ENCODE measurements at regions not wholly inside any gene's neighbourhood (a gene's known extent, or its start where the extent isn't known, plus 50 kb on each side); places are given as distances from the start of the nearest gene placed in this dataset.
"Not testable (repeated sequence)": the region's sequence is repeated elsewhere in the genome, so short reads cannot be mapped to it uniquely, and the experiment has no call there.

DNA sequence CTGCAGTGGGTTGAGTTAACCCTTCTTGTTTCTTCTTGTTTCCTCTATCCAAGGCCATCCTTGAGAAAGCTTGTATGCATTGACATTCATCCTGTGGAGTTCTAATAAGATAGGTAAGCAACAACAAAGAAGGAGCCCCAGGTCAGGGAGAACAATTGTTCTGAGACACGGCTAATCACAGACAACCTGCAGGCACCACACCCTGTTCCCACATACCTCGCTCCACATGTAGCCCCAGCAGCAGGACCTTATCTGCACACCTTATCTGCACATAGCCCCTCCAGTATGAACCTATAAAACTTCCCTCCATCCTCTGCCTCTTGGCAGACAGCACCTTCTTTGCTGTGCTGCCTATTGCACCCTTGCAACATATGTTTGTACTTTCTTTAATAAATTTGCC lies 129.1 kb downstream of the MSL3 start:
- no peak overlapping the region for H3K4me3 ChIP-seq (ENCODE audit: low read depth, low read length)
- TF ChIP-seq, protein P1, sequence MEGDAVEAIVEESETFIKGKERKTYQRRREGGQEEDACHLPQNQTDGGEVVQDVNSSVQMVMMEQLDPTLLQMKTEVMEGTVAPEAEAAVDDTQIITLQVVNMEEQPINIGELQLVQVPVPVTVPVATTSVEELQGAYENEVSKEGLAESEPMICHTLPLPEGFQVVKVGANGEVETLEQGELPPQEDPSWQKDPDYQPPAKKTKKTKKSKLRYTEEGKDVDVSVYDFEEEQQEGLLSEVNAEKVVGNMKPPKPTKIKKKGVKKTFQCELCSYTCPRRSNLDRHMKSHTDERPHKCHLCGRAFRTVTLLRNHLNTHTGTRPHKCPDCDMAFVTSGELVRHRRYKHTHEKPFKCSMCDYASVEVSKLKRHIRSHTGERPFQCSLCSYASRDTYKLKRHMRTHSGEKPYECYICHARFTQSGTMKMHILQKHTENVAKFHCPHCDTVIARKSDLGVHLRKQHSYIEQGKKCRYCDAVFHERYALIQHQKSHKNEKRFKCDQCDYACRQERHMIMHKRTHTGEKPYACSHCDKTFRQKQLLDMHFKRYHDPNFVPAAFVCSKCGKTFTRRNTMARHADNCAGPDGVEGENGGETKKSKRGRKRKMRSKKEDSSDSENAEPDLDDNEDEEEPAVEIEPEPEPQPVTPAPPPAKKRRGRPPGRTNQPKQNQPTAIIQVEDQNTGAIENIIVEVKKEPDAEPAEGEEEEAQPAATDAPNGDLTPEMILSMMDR (IDR thresholded peaks at IDR 0.05; ENCODE audit: borderline replicate concordance, insufficient read depth, low read depth, low read length), result no peak

DNA sequence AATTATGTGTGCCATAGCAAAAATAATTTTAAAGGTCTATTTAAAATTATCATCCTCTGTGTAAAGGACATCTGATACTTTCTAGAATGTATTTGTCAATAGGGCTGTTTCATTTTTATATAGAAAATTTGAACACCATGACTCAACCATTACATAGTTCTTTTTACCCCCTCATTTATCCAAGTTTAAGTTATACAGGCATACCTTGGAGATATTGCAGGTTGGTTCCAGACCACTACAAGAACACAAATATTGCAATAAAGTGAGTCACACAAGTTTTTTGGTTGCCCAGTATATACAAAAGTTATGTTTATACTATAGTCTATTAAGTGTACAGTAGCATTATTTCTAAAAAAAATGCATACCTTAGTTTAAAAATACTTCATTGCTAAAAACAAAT lies 130.4 kb downstream of the MSL3 start:
- TF ChIP-seq, protein P1 (IDR thresholded peaks at IDR 0.05; ENCODE audit: borderline replicate concordance, insufficient read depth, low read depth, low read length), result no peak
- no peak overlapping the region for H3K4me3 ChIP-seq (ENCODE audit: low read depth, low read length)

DNA sequence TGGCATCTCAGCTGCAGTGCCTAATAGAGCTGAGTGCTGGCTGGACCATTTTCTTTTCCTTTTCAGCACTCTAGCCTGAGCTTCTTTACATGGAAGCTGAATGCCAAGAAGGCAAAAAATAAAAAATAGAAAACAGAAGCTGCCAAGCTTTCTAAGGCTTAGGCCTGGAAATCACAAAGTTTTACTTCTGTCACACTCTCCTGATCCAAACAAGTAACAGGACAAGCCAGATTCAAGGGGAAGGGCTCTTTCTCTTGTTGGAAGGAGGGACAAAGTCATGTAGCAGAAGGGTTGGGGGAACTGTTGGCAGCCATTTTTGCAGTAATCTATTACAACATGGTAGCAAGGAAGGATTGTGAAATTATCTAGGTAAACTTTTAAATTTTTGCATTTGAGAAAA lies 131.8 kb downstream of the MSL3 start:
- TF ChIP-seq, protein P1 (IDR thresholded peaks at IDR 0.05; ENCODE audit: borderline replicate concordance, insufficient read depth, low read depth, low read length), result no peak

DNA sequence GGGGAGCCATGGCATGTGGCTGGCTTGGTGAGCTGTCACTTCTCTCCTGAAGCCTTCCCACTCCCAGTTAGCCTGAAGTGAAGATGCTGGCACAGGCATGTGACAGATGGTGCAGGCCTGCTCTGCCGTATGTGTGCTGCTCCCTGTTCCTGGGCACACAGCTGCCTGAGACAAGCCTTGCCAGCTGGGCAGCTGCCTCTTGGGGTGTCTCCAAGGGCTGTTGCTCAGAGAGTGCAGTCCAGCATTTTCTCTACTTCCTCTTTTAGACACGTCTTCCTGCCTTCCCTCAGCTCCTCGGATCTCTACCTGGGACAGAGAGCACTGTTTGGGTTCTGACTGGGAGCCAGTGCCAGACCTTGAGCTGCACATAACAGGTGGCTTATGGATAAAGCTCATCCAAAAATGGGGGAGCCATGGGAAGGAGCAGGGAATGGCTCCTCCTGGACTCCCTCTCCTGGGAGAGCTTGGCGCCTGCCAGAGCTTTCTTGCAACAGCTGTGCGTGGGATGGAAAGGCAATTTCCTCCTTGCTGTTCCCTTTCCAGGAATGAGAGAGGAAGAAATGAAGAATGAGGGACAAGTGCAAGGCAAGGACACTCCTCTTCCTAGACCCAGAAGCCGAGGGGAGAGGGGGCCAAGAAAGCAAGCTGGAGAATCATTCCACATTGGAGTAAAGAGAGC lies 132.9 kb downstream of the MSL3 start:
- no peak overlapping the region for H3K4me3 ChIP-seq (ENCODE audit: low read depth, low read length)
- TF ChIP-seq, protein P1 (IDR thresholded peaks at IDR 0.05; ENCODE audit: borderline replicate concordance, insufficient read depth, low read depth, low read length), result no peak

More for the DNA sequence above, 131.8 kb downstream of the MSL3 start:
- H3K4me3 ChIP-seq (ENCODE audit: low read depth, low read length), result no peak overlapping the region

- TF ChIP-seq, protein P1 (IDR thresholded peaks at IDR 0.05; ENCODE audit: borderline replicate concordance, insufficient read depth, low read depth, low read length), result no peak
- no peak overlapping the region for H3K4me3 ChIP-seq (ENCODE audit: low read depth, low read length)
Measured at GRCh38 chrX:11893933-11894710, 136.1 kb downstream of the MSL3 start.

DNA sequence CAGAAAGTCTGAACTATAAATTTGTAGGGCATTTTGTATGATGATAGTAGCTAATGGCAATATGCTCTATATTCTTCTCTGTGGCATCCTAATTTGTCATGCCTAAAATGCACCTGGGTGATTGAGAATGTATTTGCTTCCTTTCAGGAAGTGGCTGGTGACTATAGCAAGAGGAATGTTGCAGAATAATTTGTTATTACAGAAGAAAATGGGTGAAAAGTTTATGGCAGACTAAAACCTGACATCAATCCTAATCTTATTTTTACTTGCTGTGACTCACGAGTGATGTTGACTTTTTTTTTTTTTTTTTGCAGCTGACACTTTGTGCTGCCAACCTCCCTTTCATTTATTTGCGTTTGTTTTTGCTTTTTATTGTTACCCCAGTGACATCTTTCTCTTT lies 141.1 kb downstream of the MSL3 start:
- TF ChIP-seq, protein P1 (IDR thresholded peaks at IDR 0.05; ENCODE audit: borderline replicate concordance, insufficient read depth, low read depth, low read length), result no peak
- no peak overlapping the region for H3K4me3 ChIP-seq (ENCODE audit: low read depth, low read length)

GRCh38 chrX:11905933-11906332 lies 147.9 kb downstream of the MSL3 start:
- not testable (repeated sequence) for H3K4me3 ChIP-seq (ENCODE audit: low read depth, low read length)

All from GM12875 (cell line).